Endodermal cell (in vitro differentiated cells): ENCODE measurements at regions not wholly inside any gene's neighbourhood (a gene's known extent, or its start where the extent isn't known, plus 50 kb on each side); places are given as distances from the start of the nearest gene placed in this dataset.

Experiments used
- DNase-seq: peaks from one replicate; pipeline ENCODE4 v3.0.0-alpha.2; 2017
- H3K27ac ChIP-seq: 2 replicates; pipeline ENCODE4 v1.5.1; 2013; ENCODE audit warnings: mild to moderate bottlenecking, low read depth, low read length, moderate library complexity
- H3K27me3 ChIP-seq: 2 replicates; pipeline ENCODE4 v1.6.1; 2013; ENCODE audit warnings: mild to moderate bottlenecking, low read length, moderate library complexity; ENCODE audit not compliant: insufficient read depth, control insufficient read depth, poor library complexity, severe bottlenecking
- H3K36me3 ChIP-seq: 2 replicates; pipeline ENCODE4 v1.7.0; 2013; ENCODE audit warnings: mild to moderate bottlenecking, low read length, moderate library complexity; ENCODE audit not compliant: control insufficient read depth, insufficient read depth
- H3K4me1 ChIP-seq: one replicate; pipeline ENCODE4 v1.7.0; 2013; ENCODE audit warnings: low read length; ENCODE audit not compliant: control insufficient read depth, insufficient read depth
- H3K4me3 ChIP-seq: 2 replicates; pipeline ENCODE4 v1.5.1; 2013; ENCODE audit warnings: mild to moderate bottlenecking, low read length, moderate library complexity
- H3K9ac ChIP-seq: 2 replicates; pipeline ENCODE4 v1.6.1; 2013; ENCODE audit warnings: mild to moderate bottlenecking, low read length, moderate library complexity; ENCODE audit not compliant: poor library complexity, severe bottlenecking; ENCODE audit errors: extremely low read depth
- H3K9me3 ChIP-seq: 2 replicates; pipeline ENCODE4 v1.6.1; 2013; ENCODE audit warnings: mild to moderate bottlenecking, low read length, moderate library complexity; ENCODE audit not compliant: control insufficient read depth
- H3K27ac Mint-ChIP-seq: 2 replicates; pipeline ENCODE4 v1.8.0; 2020; ENCODE audit warnings: mixed read lengths
- H3K27me3 Mint-ChIP-seq: 2 replicates; pipeline ENCODE4 v1.8.0; 2021; ENCODE audit warnings: mild to moderate bottlenecking, mixed read lengths; ENCODE audit not compliant: insufficient read depth
- H3K36me3 Mint-ChIP-seq: 2 replicates; pipeline ENCODE4 v1.8.0; 2020; ENCODE audit warnings: low read depth, mixed read lengths
- H3K4me1 Mint-ChIP-seq: 2 replicates; pipeline ENCODE4 v1.8.0; 2020; ENCODE audit warnings: mixed read lengths
- H3K4me3 Mint-ChIP-seq: 2 replicates; pipeline ENCODE4 v1.8.0; 2020; ENCODE audit warnings: mild to moderate bottlenecking, moderate library complexity, mixed read lengths
- H3K9me3 Mint-ChIP-seq: 2 replicates; pipeline ENCODE4 v1.8.0; 2020; ENCODE audit warnings: mild to moderate bottlenecking, mixed read lengths
- WGBS, 2 experiments: methylation state at CpG; one replicate each; pipeline versions ENCODE4 v1.1.5 to v1.1.7; 2013; ENCODE audit warnings: missing lambda C conversion rate in 2 of 2, mixed read lengths in 1 of 2; ENCODE audit not compliant: insufficient coverage in 1 of 2, insufficient read length in 1 of 2; 5-methylcytosine and 5-hydroxymethylcytosine counted together
- TF ChIP-seq, protein P1 (sequence below): fragments of 200-600 bp; sonication (generic); conservative IDR thresholded peaks from 2 replicates; pipeline ENCODE4 v1.5.0; 2021; ENCODE audit warnings: antibody characterized with exemption, mild to moderate bottlenecking

DNA sequence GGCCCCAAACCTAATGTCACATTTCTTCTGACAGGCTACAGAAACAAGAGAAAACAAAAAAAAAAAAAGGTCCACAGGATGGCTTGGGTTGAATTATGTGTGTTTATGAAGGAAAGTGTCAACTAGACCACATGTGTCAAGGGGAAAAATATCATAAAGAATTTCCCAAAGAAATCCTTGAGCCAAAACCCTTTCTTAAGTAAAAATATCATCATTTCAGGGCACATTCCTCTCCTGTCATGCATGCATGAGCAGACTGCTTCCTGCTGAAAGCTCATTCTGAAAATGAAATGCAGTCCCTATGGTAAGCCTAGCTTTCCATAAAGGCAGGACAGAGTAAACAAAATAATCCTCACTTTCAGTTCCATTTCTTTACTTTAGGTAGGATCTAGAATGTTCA, 85.7 kb upstream of the RBBP8 start:
- no peaks in the 10 kb centered on the region for H3K4me1 ChIP-seq
- no peaks in the 10 kb centered on the region for H3K9me3 Mint-ChIP-seq
- no peaks in the 10 kb centered on the region for H3K36me3 Mint-ChIP-seq
- no peaks in the 10 kb centered on the region for H3K9me3 ChIP-seq
- H3K27me3 Mint-ChIP-seq, result no peaks in the 10 kb centered on the region
- peaks cover 13% of the 10 kb centered on the region for H3K4me1 Mint-ChIP-seq
- no peaks in the 10 kb centered on the region for H3K36me3 ChIP-seq
- no peak overlapping the region for H3K4me3 Mint-ChIP-seq
- no peaks in the 10 kb centered on the region for H3K27me3 ChIP-seq
- H3K27ac ChIP-seq, result no peak overlapping the region
- peak overlapping the region; percentile 58 for H3K27ac Mint-ChIP-seq
- TF ChIP-seq, protein P1, sequence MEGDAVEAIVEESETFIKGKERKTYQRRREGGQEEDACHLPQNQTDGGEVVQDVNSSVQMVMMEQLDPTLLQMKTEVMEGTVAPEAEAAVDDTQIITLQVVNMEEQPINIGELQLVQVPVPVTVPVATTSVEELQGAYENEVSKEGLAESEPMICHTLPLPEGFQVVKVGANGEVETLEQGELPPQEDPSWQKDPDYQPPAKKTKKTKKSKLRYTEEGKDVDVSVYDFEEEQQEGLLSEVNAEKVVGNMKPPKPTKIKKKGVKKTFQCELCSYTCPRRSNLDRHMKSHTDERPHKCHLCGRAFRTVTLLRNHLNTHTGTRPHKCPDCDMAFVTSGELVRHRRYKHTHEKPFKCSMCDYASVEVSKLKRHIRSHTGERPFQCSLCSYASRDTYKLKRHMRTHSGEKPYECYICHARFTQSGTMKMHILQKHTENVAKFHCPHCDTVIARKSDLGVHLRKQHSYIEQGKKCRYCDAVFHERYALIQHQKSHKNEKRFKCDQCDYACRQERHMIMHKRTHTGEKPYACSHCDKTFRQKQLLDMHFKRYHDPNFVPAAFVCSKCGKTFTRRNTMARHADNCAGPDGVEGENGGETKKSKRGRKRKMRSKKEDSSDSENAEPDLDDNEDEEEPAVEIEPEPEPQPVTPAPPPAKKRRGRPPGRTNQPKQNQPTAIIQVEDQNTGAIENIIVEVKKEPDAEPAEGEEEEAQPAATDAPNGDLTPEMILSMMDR, result no peak
- no peak overlapping the region for H3K4me3 ChIP-seq
- no peak for DNase-seq
- H3K9ac ChIP-seq, result no peak overlapping the region

DNA sequence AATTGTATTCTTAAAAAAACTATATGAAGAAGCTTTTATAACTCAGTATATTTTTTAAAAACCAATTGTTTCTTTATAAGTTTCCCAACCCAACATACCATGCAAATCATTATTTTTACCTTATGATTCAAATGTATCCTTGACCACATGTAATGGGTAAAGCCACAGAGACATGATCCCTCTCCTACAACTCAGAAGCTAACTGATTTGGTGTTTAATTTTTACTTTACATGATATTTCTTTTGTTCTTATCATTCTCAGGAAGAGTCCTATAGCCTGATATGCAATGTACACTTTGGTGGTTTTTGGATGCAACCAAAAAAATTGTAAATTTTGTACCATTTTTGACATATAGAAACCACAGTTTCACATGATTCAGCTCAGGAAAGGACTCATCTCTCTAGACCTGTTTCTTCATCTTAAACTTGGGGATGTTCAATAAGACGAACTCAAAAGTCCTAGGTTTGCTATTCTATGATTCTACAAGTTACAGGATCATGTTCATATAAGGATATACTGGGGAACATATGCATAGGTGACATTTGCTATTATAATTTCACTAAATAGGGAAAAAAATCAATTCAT, 85.2 kb upstream of the RBBP8 start:
- Mint-ChIP-seq H3K27me3 (no peaks in the 10 kb centered on the region), H3K9me3 (no peaks in the 10 kb centered on the region), H3K4me3 (no peak overlapping the region), H3K4me1 (peaks cover 13% of the 10 kb centered on the region), H3K27ac (no peak overlapping the region), H3K36me3 (no peaks in the 10 kb centered on the region)
- TF ChIP-seq, protein P1, result no peak
- Histone ChIP-seq H3K9me3 (no peaks in the 10 kb centered on the region), H3K9ac (no peak overlapping the region), H3K4me1 (no peaks in the 10 kb centered on the region), H3K36me3 (no peaks in the 10 kb centered on the region), H3K27ac (no peak overlapping the region), H3K27me3 (no peaks in the 10 kb centered on the region), H3K4me3 (no peak overlapping the region)
- 0% methylated on average over 1 of the region's 1 CpG; no CpG with 5 or more reads in 1 of the 2 experiments for WGBS, 2 experiments
- no peak for DNase-seq

DNA sequence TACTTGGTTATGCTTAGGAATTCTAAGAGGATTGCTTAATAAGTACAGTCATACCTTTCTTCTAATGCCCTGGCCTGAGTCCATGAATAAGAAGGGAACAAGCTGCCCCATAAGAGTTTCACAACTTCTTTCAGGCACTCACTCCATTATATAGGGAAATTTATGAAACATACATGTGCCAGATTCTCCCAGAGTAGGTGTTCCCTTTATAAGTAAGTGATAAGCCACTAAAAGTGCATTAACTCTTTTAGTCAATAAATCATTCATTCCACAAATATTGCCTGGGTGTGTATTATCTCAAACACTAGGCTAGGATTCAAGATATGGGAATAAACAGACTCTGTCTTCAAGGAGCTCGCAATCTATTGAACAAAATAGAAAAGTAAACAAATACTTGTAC, 84.5 kb upstream of the RBBP8 start:
- no peaks in the 10 kb centered on the region for H3K9me3 Mint-ChIP-seq
- TF ChIP-seq, protein P1, result no peak
- DNase-seq, result no peak
- Histone ChIP-seq H3K27ac (no peak overlapping the region), H3K36me3 (no peaks in the 10 kb centered on the region), H3K4me1 (no peaks in the 10 kb centered on the region), H3K9ac (no peak overlapping the region), H3K27me3 (no peaks in the 10 kb centered on the region), H3K4me3 (no peak overlapping the region), H3K9me3 (no peaks in the 10 kb centered on the region)
- H3K27ac Mint-ChIP-seq, result no peak overlapping the region
- 100% methylated on average over 1 of the region's 1 CpG; no CpG with 5 or more reads in 1 of the 2 experiments for WGBS, 2 experiments
- no peak overlapping the region for H3K4me3 Mint-ChIP-seq
- H3K27me3 Mint-ChIP-seq, result no peaks in the 10 kb centered on the region
- peaks cover 13% of the 10 kb centered on the region for H3K4me1 Mint-ChIP-seq
- no peaks in the 10 kb centered on the region for H3K36me3 Mint-ChIP-seq
